HCT116 (cell line): ENCODE measurements at regions not wholly inside any gene's neighbourhood (a gene's known extent, or its start where the extent isn't known, plus 50 kb on each side); places are given as distances from the start of the nearest gene placed in this dataset.
"Not testable (repeated sequence)": the region's sequence is repeated elsewhere in the genome, so short reads cannot be mapped to it uniquely, and the experiment has no call there.

ENCODE experiments used
- ATAC-seq: fragments of 200-7000 bp; cut with Tn5 transposase; 2 replicates; pipeline ENCODE4 v1.9.1; 2020; ENCODE audit warnings: mild to moderate bottlenecking, moderate library complexity
- BruUV-seq: library from RNA; stranded (reverse); fragments of 400-500 nt; replicated peaks from 2 replicates; lab custom pipeline; 2021; lab: Mats Ljungman, UMichigan
- CTCF ChIA-PET: fragments of 300-600 bp; sonication (Branson Sonifier 250); formaldehyde crosslinking; loops from one replicate; lab custom pipeline; 2021; ENCODE audit warnings: antibody characterized with exemption; lab: Charles Lee
- POLR2A ChIA-PET: fragments of 300-600, 350-600 bp; sonication (Branson Sonifier 250); formaldehyde crosslinking; loops from one replicate; lab custom pipeline; 2021; ENCODE audit warnings: antibody characterized with exemption; lab: Charles Lee
- RAD21 ChIA-PET, 2 experiments: fragments of 300-600 bp; sonication (Branson Sonifier 250); formaldehyde crosslinking; loops; one replicate each; lab custom pipeline; 2023; ENCODE audit warnings: low total read pairs in 2 of 2; ENCODE audit not compliant: uncharacterized antibody in 2 of 2, unreplicated experiment in 2 of 2, low non-redundant PET in 1 of 2; lab: Charles Lee
- DNase-seq: peaks from one replicate; pipeline ENCODE4 v3.0.0-alpha.2; 2010; ENCODE audit warnings: low read depth, low spot score
- H2AFZ ChIP-seq: fragments of 200-600 bp; shearing (Covaris generic), sonication (generic); 2 replicates; pipeline ENCODE4 v1.6.1; 2017; ENCODE audit warnings: low read depth, mixed run types, mixed read lengths, antibody characterized with exemption, low read length; ENCODE audit not compliant: poor library complexity, severe bottlenecking
- H3K27ac ChIP-seq: 2 replicates; pipeline ENCODE4 v1.5.1; 2012; ENCODE audit warnings: low read depth, low read length
- H3K27me3 ChIP-seq: fragments of 200-600 bp; sonication (generic); 2 replicates; pipeline ENCODE4 v1.6.1; 2016; ENCODE audit warnings: mixed run types, low read length, mixed read lengths; ENCODE audit not compliant: insufficient read depth
- H3K36me3 ChIP-seq, 2 experiments: fragments of 200-500 bp in 1 of 2; fragments of 200-600 bp in 1 of 2; sonication (Bioruptor generic) in 1 of 2; sonication (generic) in 1 of 2; 2 replicates each; pipeline versions ENCODE4 v1.5.1 to v1.6.1; 2014 to 2016; ENCODE audit warnings: low read length in 2 of 2, inconsistent platforms in 1 of 2, mixed read lengths in 1 of 2, mixed run types in 1 of 2; ENCODE audit not compliant: insufficient read depth in 2 of 2, control insufficient read depth in 1 of 2
- H3K4me1 ChIP-seq, 2 experiments: fragments of 200-600 bp in 1 of 2; sonication (generic) in 1 of 2; 2 replicates each; pipeline versions ENCODE4 v1.5.1 to v1.6.1; 2012 to 2017; ENCODE audit warnings: low read length in 2 of 2, inconsistent platforms in 1 of 2, mild to moderate bottlenecking in 1 of 2, mixed read lengths in 1 of 2, mixed run types in 1 of 2, moderate library complexity in 1 of 2; ENCODE audit not compliant: insufficient read depth in 2 of 2, control insufficient read depth in 1 of 2
- H3K4me2 ChIP-seq: fragments of 200-600 bp; sonication (generic); 2 replicates; pipeline ENCODE4 v1.6.1; 2017; ENCODE audit warnings: mixed run types, low read length, mixed read lengths
- H3K4me3 ChIP-seq, 2 experiments: fragments of 200-600 bp in 1 of 2; sonication (generic) in 1 of 2; replicated peaks in 1 of 2; 2 replicates each; pipeline ENCODE4 v1.5.1; 2011 to 2016; ENCODE audit warnings: low read length in 2 of 2, control low read depth in 1 of 2, low read depth in 1 of 2, mild to moderate bottlenecking in 1 of 2, mixed read lengths in 1 of 2, mixed run types in 1 of 2
- H3K79me2 ChIP-seq: fragments of 200-600 bp; sonication (generic); 2 replicates; pipeline ENCODE4 v1.6.1; 2017; ENCODE audit warnings: mild to moderate bottlenecking, mixed run types, low read length, moderate library complexity, mixed read lengths; ENCODE audit not compliant: insufficient read depth
- H3K9ac ChIP-seq: fragments of 200-600 bp; sonication (generic); 2 replicates; pipeline ENCODE4 v1.6.1; 2016; ENCODE audit warnings: low read length, mixed read lengths
- H3K9me2 ChIP-seq: fragments of 200-600 bp; sonication (generic), shearing (Covaris generic); 2 replicates; pipeline ENCODE4 v1.6.1; 2017; ENCODE audit warnings: mixed run types, mild to moderate bottlenecking, moderate library complexity; ENCODE audit not compliant: insufficient read depth
- H3K9me3 ChIP-seq, 2 experiments: fragments of 200-500 bp in 1 of 2; fragments of 200-600 bp in 1 of 2; sonication (Bioruptor generic) in 1 of 2; sonication (generic) in 1 of 2; 2 replicates each; pipeline ENCODE4 v1.6.1; 2014 to 2017; ENCODE audit warnings: low read length in 2 of 2, mixed read lengths in 2 of 2, inconsistent platforms in 1 of 2, low read depth in 1 of 2, mild to moderate bottlenecking in 1 of 2, mixed run types in 1 of 2, moderate library complexity in 1 of 2; ENCODE audit not compliant: control insufficient read depth in 1 of 2, insufficient read depth in 1 of 2
- H4K20me1 ChIP-seq: fragments of 200-600 bp; sonication (generic), shearing (Covaris generic); 2 replicates; pipeline ENCODE4 v1.6.1; 2017; ENCODE audit warnings: mixed run types, mild to moderate bottlenecking, moderate library complexity; ENCODE audit not compliant: insufficient read depth
- CEBPB ChIP-seq: IDR thresholded peaks from 2 replicates; pipeline ENCODE4 v1.6.1; 2012; ENCODE audit warnings: low read depth
- ELF1 ChIP-seq: IDR thresholded peaks from 2 replicates; pipeline ENCODE4 v1.6.1; 2012; ENCODE audit warnings: low read depth, borderline replicate concordance
- EZH2 ChIP-seq: fragments of 200-600 bp; sonication (generic); IDR thresholded peaks from 2 replicates; pipeline ENCODE4 v1.6.1; 2017; ENCODE audit warnings: antibody characterized with exemption, mixed run types
- EZH2phosphoT487 ChIP-seq: fragments of 200-600 bp; IDR thresholded peaks from 2 replicates; pipeline ENCODE4 v1.6.1; 2018; ENCODE audit warnings: antibody characterized with exemption, borderline replicate concordance
- FOSL1 ChIP-seq: IDR thresholded peaks from 2 replicates; pipeline ENCODE4 v1.6.1; 2012; ENCODE audit warnings: low read depth
- JUND ChIP-seq: IDR thresholded peaks from 2 replicates; pipeline ENCODE4 v1.6.1; 2012
- POLR2A ChIP-seq: IDR thresholded peaks from 2 replicates; pipeline ENCODE4 v1.7.0; 2011; ENCODE audit warnings: borderline replicate concordance; ENCODE audit not compliant: insufficient read depth, insufficient read length; ENCODE audit errors: extremely low read depth
- REST ChIP-seq: IDR thresholded peaks from 2 replicates; pipeline ENCODE4 v1.6.1; 2012; ENCODE audit warnings: low read depth
- SIN3A ChIP-seq: IDR thresholded peaks from 2 replicates; pipeline ENCODE4 v1.6.1; 2012; ENCODE audit warnings: low read depth
- SRF ChIP-seq: IDR thresholded peaks from 2 replicates; pipeline ENCODE4 v1.6.1; 2012; ENCODE audit warnings: low read depth
- TCF7L2 ChIP-seq: IDR thresholded peaks from 2 replicates; pipeline ENCODE4 v1.7.0; 2011; ENCODE audit warnings: borderline replicate concordance, inconsistent platforms; ENCODE audit not compliant: insufficient read depth, insufficient read length; ENCODE audit errors: extremely low read depth
- YY1 ChIP-seq: IDR thresholded peaks from 2 replicates; pipeline ENCODE4 v1.6.1; 2011; ENCODE audit warnings: low read length, low read depth, moderate library complexity, mild to moderate bottlenecking; ENCODE audit not compliant: insufficient replicate concordance; ENCODE audit errors: extremely low read depth
- ZFX ChIP-seq: fragments of 450-650 bp; IDR thresholded peaks from 2 replicates; pipeline ENCODE4 v1.6.1; 2017
- ZNF274 ChIP-seq: fragments of 200-500 bp; sonication (Bioruptor generic); IDR thresholded peaks from 2 replicates; pipeline ENCODE4 v1.6.1; 2014; ENCODE audit warnings: mild to moderate bottlenecking, low read depth, low read length, inconsistent platforms
- intact Hi-C: fragments of 100-400 bp; cut with micrococcal nuclease; formaldehyde crosslinking; loops from 2 replicates; pipeline ENCODE4 v1.10.0; 2022

GRCh38 chr5:50601576-50601975 lies 64.9 kb upstream of the PARP8 start:
- H3K9me3 ChIP-seq, BruUV-seq, H4K20me1 ChIP-seq, POLR2A ChIA-PET, H3K4me1 ChIP-seq, CTCF ChIA-PET, H3K4me3 ChIP-seq, H3K9ac ChIP-seq, DNase-seq, H3K36me3 ChIP-seq, RAD21 ChIA-PET, H3K4me2 ChIP-seq, H2AFZ ChIP-seq, intact Hi-C loops, H3K9me2 ChIP-seq, H3K79me2 ChIP-seq, H3K27ac ChIP-seq, H3K27me3 ChIP-seq: not testable (repeated sequence)
- peak; percentile 65 for ATAC-seq

- BruUV-seq, result no TSS peak
- Histone ChIP-seq H3K4me2 (no peak overlapping the region), H3K4me1 (peaks cover 0 to 7% of the 10 kb centered on the region in 2 experiments; a peak in 1 of 4 replicates), H4K20me1 (no peaks in the 10 kb centered on the region), H3K9ac (no peak overlapping the region), H3K36me3 (no peaks in the 10 kb centered on the region), H2AFZ (peak overlapping the region; percentile 43), H3K27me3 (no peaks in the 10 kb centered on the region), H3K9me3 (no peaks in the 10 kb centered on the region), H3K4me3 (no peak overlapping the region), H3K9me2 (no peaks in the 10 kb centered on the region), H3K27ac (no peak overlapping the region), H3K79me2 (no peaks in the 10 kb centered on the region)
- CTCF ChIA-PET, result no interaction called here
- intact Hi-C loops, result no loop called here
- DNase-seq, result no peak
- no peak for ATAC-seq
- POLR2A ChIA-PET, result no interaction called here
- RAD21 ChIA-PET, result no interaction called here
- TF ChIP-seq ZFX (no peak), SIN3A (no peak), ZNF274 (no peak), EZH2 (no peak), CEBPB (no peak), EZH2phosphoT487 (no peak), POLR2A (no peak), JUND (no peak), FOSL1 (no peak), ELF1 (no peak), TCF7L2 (no peak), SRF (no peak), REST (no peak), YY1 (no peak)
Measured at GRCh38 chr5:50606179-50606578, 60.3 kb upstream of the PARP8 start.

GRCh38 chr5:50607456-50607855 lies 59.0 kb upstream of the PARP8 start:
- H3K4me1 ChIP-seq, H2AFZ ChIP-seq, CTCF ChIA-PET, DNase-seq, BruUV-seq, H3K9me2 ChIP-seq, RAD21 ChIA-PET, ATAC-seq, intact Hi-C loops, H3K9ac ChIP-seq, H3K4me3 ChIP-seq, H3K27ac ChIP-seq, H3K4me2 ChIP-seq, H3K27me3 ChIP-seq, H3K36me3 ChIP-seq, H3K79me2 ChIP-seq, H4K20me1 ChIP-seq, H3K9me3 ChIP-seq, POLR2A ChIA-PET: not testable (repeated sequence)
